ENCODE measurements at regions not wholly inside any gene's neighbourhood (a gene's known extent, or its start where the extent isn't known, plus 50 kb on each side); places are given as distances from the start of the nearest gene placed in this dataset.

- no peak for TF ChIP-seq POLR2A (IDR thresholded peaks at IDR 0.05)
- TF ChIP-seq CTCF (IDR thresholded peaks at IDR 0.05) = no peak
These were observed 80.5 kb upstream of the NAA20 start for GRCh38 chr20:19936466-19937200.

Measured in tibial nerve (tissue), 3 donors.